ENCODE measurements at regions not wholly inside any gene's neighbourhood (a gene's known extent, or its start where the extent isn't known, plus 50 kb on each side); places are given as distances from the start of the nearest gene placed in this dataset.
A peak's percentile ranks its signal among the peaks of the same experiment; 100 is the strongest.

- Histone ChIP-seq H3K36me3 (ENCODE audit: control insufficient read depth in 2 of 2, insufficient read depth in 2 of 2, low read length in 2 of 2) (no peaks in the 10 kb centered on the region), H3K27ac (ENCODE audit: low read length) (no peak overlapping the region), H3K9ac (ENCODE audit: low read length in 2 of 2) (no peak overlapping the region), H3K4me1 (ENCODE audit: control insufficient read depth, insufficient read depth, low read length) (peaks cover 2% of the 10 kb centered on the region), H3K4me3 (ENCODE audit: low read length in 2 of 2) (no peak overlapping the region), H3K9me3 (ENCODE audit: control insufficient read depth in 2 of 2, low read length in 2 of 2) (no peaks in the 10 kb centered on the region), H3K27me3 (ENCODE audit: control insufficient read depth in 1 of 2, insufficient read depth in 2 of 2, low read length in 2 of 2) (no peaks in the 10 kb centered on the region)
These were observed 111.0 kb upstream of the APC start for GRCh38 chr5:112626715-112627114.

- H3K4me1 ChIP-seq (ENCODE audit: control insufficient read depth, insufficient read depth, low read length) = peaks cover 2% of the 10 kb centered on the region
- no peaks in the 10 kb centered on the region for H3K9me3 ChIP-seq (ENCODE audit: control insufficient read depth in 2 of 2, low read length in 2 of 2)
- peak overlapping the region; percentile 37 for H3K27ac ChIP-seq (ENCODE audit: low read length)
- no peaks in the 10 kb centered on the region for H3K36me3 ChIP-seq (ENCODE audit: control insufficient read depth in 2 of 2, insufficient read depth in 2 of 2, low read length in 2 of 2)
- H3K27me3 ChIP-seq (ENCODE audit: control insufficient read depth in 1 of 2, insufficient read depth in 2 of 2, low read length in 2 of 2) = no peaks in the 10 kb centered on the region
- no peak overlapping the region for H3K9ac ChIP-seq (ENCODE audit: low read length in 2 of 2)
- H3K4me3 ChIP-seq (ENCODE audit: low read length in 2 of 2) = peak overlapping the region in 1 of 2 donors; percentile 40
These were observed 109.3 kb upstream of the APC start for GRCh38 chr5:112628214-112628980.

- Histone ChIP-seq H3K4me3 (ENCODE audit: low read length in 2 of 2) (no peak overlapping the region), H3K9ac (ENCODE audit: low read length in 2 of 2) (no peak overlapping the region), H3K4me1 (ENCODE audit: control insufficient read depth, insufficient read depth, low read length) (peaks cover 2% of the 10 kb centered on the region), H3K27ac (ENCODE audit: low read length) (no peak overlapping the region), H3K27me3 (ENCODE audit: control insufficient read depth in 1 of 2, insufficient read depth in 2 of 2, low read length in 2 of 2) (no peaks in the 10 kb centered on the region), H3K9me3 (ENCODE audit: control insufficient read depth in 2 of 2, low read length in 2 of 2) (no peaks in the 10 kb centered on the region), H3K36me3 (ENCODE audit: control insufficient read depth in 2 of 2, insufficient read depth in 2 of 2, low read length in 2 of 2) (no peaks in the 10 kb centered on the region)
These were observed 107.3 kb upstream of the APC start for GRCh38 chr5:112630246-112631009.

GRCh38 chr5:112634166-112634565 is 103.5 kb upstream of the APC start:
- Histone ChIP-seq H3K36me3 (ENCODE audit: control insufficient read depth in 2 of 2, insufficient read depth in 2 of 2, low read length in 2 of 2) (no peaks in the 10 kb centered on the region), H3K4me1 (ENCODE audit: control insufficient read depth, insufficient read depth, low read length) (peaks cover 7% of the 10 kb centered on the region), H3K27me3 (ENCODE audit: control insufficient read depth in 1 of 2, insufficient read depth in 2 of 2, low read length in 2 of 2) (no peaks in the 10 kb centered on the region), H3K4me3 (ENCODE audit: low read length in 2 of 2) (no peak overlapping the region), H3K9ac (ENCODE audit: low read length in 2 of 2) (no peak overlapping the region), H3K9me3 (ENCODE audit: control insufficient read depth in 2 of 2, low read length in 2 of 2) (no peaks in the 10 kb centered on the region), H3K27ac (ENCODE audit: low read length) (no peak overlapping the region)

- Histone ChIP-seq H3K27ac (ENCODE audit: low read length) (no peak overlapping the region), H3K36me3 (ENCODE audit: control insufficient read depth in 2 of 2, insufficient read depth in 2 of 2, low read length in 2 of 2) (no peaks in the 10 kb centered on the region), H3K9ac (ENCODE audit: low read length in 2 of 2) (no peak overlapping the region), H3K27me3 (ENCODE audit: control insufficient read depth in 1 of 2, insufficient read depth in 2 of 2, low read length in 2 of 2) (no peaks in the 10 kb centered on the region), H3K4me3 (ENCODE audit: low read length in 2 of 2) (no peak overlapping the region), H3K4me1 (ENCODE audit: control insufficient read depth, insufficient read depth, low read length) (peaks cover 7% of the 10 kb centered on the region), H3K9me3 (ENCODE audit: control insufficient read depth in 2 of 2, low read length in 2 of 2) (no peaks in the 10 kb centered on the region)
These were observed 102.9 kb upstream of the APC start for GRCh38 chr5:112634796-112635195.

GRCh38 chr5:112635276-112635675 is 102.4 kb upstream of the APC start:
- Histone ChIP-seq H3K36me3 (ENCODE audit: control insufficient read depth in 2 of 2, insufficient read depth in 2 of 2, low read length in 2 of 2) (no peaks in the 10 kb centered on the region), H3K4me3 (ENCODE audit: low read length in 2 of 2) (no peak overlapping the region), H3K9me3 (ENCODE audit: control insufficient read depth in 2 of 2, low read length in 2 of 2) (no peaks in the 10 kb centered on the region), H3K27ac (ENCODE audit: low read length) (no peak overlapping the region), H3K9ac (ENCODE audit: low read length in 2 of 2) (no peak overlapping the region), H3K27me3 (ENCODE audit: control insufficient read depth in 1 of 2, insufficient read depth in 2 of 2, low read length in 2 of 2) (no peaks in the 10 kb centered on the region), H3K4me1 (ENCODE audit: control insufficient read depth, insufficient read depth, low read length) (peaks cover 7% of the 10 kb centered on the region)

GRCh38 chr5:112635771-112636731 is 101.6 kb upstream of the APC start:
- H3K36me3 ChIP-seq (ENCODE audit: control insufficient read depth in 2 of 2, insufficient read depth in 2 of 2, low read length in 2 of 2) = no peaks in the 10 kb centered on the region
- H3K27me3 ChIP-seq (ENCODE audit: control insufficient read depth in 1 of 2, insufficient read depth in 2 of 2, low read length in 2 of 2) = no peaks in the 10 kb centered on the region
- H3K9ac ChIP-seq (ENCODE audit: low read length in 2 of 2) = no peak overlapping the region
- H3K4me1 ChIP-seq (ENCODE audit: control insufficient read depth, insufficient read depth, low read length) = peaks cover 7% of the 10 kb centered on the region
- H3K27ac ChIP-seq (ENCODE audit: low read length) = no peak overlapping the region
- no peaks in the 10 kb centered on the region for H3K9me3 ChIP-seq (ENCODE audit: control insufficient read depth in 2 of 2, low read length in 2 of 2)
- H3K4me3 ChIP-seq (ENCODE audit: low read length in 2 of 2) = no peak overlapping the region

GRCh38 chr5:112636751-112637150 is 100.9 kb upstream of the APC start:
- H3K4me1 ChIP-seq (ENCODE audit: control insufficient read depth, insufficient read depth, low read length) = peaks cover 7% of the 10 kb centered on the region
- H3K36me3 ChIP-seq (ENCODE audit: control insufficient read depth in 2 of 2, insufficient read depth in 2 of 2, low read length in 2 of 2) = no peaks in the 10 kb centered on the region
- no peak overlapping the region for H3K9ac ChIP-seq (ENCODE audit: low read length in 2 of 2)
- no peak overlapping the region for H3K27ac ChIP-seq (ENCODE audit: low read length)
- H3K9me3 ChIP-seq (ENCODE audit: control insufficient read depth in 2 of 2, low read length in 2 of 2) = no peaks in the 10 kb centered on the region
- no peak overlapping the region for H3K4me3 ChIP-seq (ENCODE audit: low read length in 2 of 2)
- H3K27me3 ChIP-seq (ENCODE audit: control insufficient read depth in 1 of 2, insufficient read depth in 2 of 2, low read length in 2 of 2) = no peaks in the 10 kb centered on the region

- Histone ChIP-seq H3K4me3 (ENCODE audit: low read length in 2 of 2) (no peak overlapping the region), H3K9ac (ENCODE audit: low read length in 2 of 2) (no peak overlapping the region), H3K9me3 (ENCODE audit: control insufficient read depth in 2 of 2, low read length in 2 of 2) (no peaks in the 10 kb centered on the region), H3K27ac (ENCODE audit: low read length) (no peak overlapping the region), H3K36me3 (ENCODE audit: control insufficient read depth in 2 of 2, insufficient read depth in 2 of 2, low read length in 2 of 2) (no peaks in the 10 kb centered on the region), H3K27me3 (ENCODE audit: control insufficient read depth in 1 of 2, insufficient read depth in 2 of 2, low read length in 2 of 2) (no peaks in the 10 kb centered on the region), H3K4me1 (ENCODE audit: control insufficient read depth, insufficient read depth, low read length) (peaks cover 7% of the 10 kb centered on the region)
These were observed 100.3 kb upstream of the APC start for GRCh38 chr5:112637343-112637742.

GRCh38 chr5:112640546-112640945 is 97.1 kb upstream of the APC start:
- H3K9ac ChIP-seq (ENCODE audit: low read length in 2 of 2) = no peak overlapping the region
- H3K36me3 ChIP-seq (ENCODE audit: control insufficient read depth in 2 of 2, insufficient read depth in 2 of 2, low read length in 2 of 2) = no peaks in the 10 kb centered on the region
- peaks cover 7% of the 10 kb centered on the region for H3K4me1 ChIP-seq (ENCODE audit: control insufficient read depth, insufficient read depth, low read length)
- H3K27me3 ChIP-seq (ENCODE audit: control insufficient read depth in 1 of 2, insufficient read depth in 2 of 2, low read length in 2 of 2) = no peaks in the 10 kb centered on the region
- no peaks in the 10 kb centered on the region for H3K9me3 ChIP-seq (ENCODE audit: control insufficient read depth in 2 of 2, low read length in 2 of 2)
- no peak overlapping the region for H3K27ac ChIP-seq (ENCODE audit: low read length)
- H3K4me3 ChIP-seq (ENCODE audit: low read length in 2 of 2) = no peak overlapping the region
